ENCODE measurements at regions not wholly inside any gene's neighbourhood (a gene's known extent, or its start where the extent isn't known, plus 50 kb on each side); places are given as distances from the start of the nearest gene placed in this dataset.

GRCh38 chr20:40957265-40957760 is 71.3 kb upstream of the TOP1 start:
- CTCF ChIA-PET, result no interaction called here
- no peak overlapping the region for H3K4me3 ChIP-seq (ENCODE audit: low read depth in 2 of 2, low read length in 2 of 2)
- intact Hi-C loops (cut with micrococcal nuclease; ENCODE audit: unreplicated experiment), result loop anchor here (5.0 kb wide), 1 partner anchor 675 kb away; no protein-coding TSS in a partner anchor
- no peak for TF ChIP-seq POLR2AphosphoS5 (IDR thresholded peaks at IDR 0.05; ENCODE audit: low read depth, low read length)
- TF ChIP-seq REST (IDR thresholded peaks at IDR 0.05; ENCODE audit: insufficient read depth in 1 of 2, low read depth in 2 of 2, low read length in 1 of 2), result no peak
- TF ChIP-seq TCF7L2 (IDR thresholded peaks at IDR 0.05; ENCODE audit: low read depth, low read length), result no peak
- TF ChIP-seq SIN3A (IDR thresholded peaks at IDR 0.05; ENCODE audit: borderline replicate concordance, insufficient read depth, low read depth, low read length), result no peak
- TF ChIP-seq CTCF (IDR thresholded peaks at IDR 0.05), result no peak
- H3K27ac ChIP-seq (ENCODE audit: low read length), result no peak overlapping the region
- ATAC-seq, result no peak
- BruUV-seq (replicated peaks), result no TSS peak
- DNase-seq (ENCODE audit: low read depth, low spot score), result no peak
- H3K4me1 ChIP-seq (ENCODE audit: control insufficient read depth, insufficient read depth, low read length), result no peaks in the 10 kb centered on the region
- H3K27me3 ChIP-seq (ENCODE audit: control insufficient read depth, insufficient read depth, low read length), result no peaks in the 10 kb centered on the region
- no peaks in the 10 kb centered on the region for H3K9me3 ChIP-seq (ENCODE audit: control insufficient read depth, insufficient read depth, low read depth, low read length)
- POLR2A ChIA-PET, result no interaction called here
- in situ Hi-C loops (cut with HindIII; ENCODE audit: low pct_unique_long_range_greater_than_20kb, low sequenced_read_pairs), result no loop called here
- H3K36me3 ChIP-seq (ENCODE audit: control insufficient read depth, insufficient read depth, low read length), result no peaks in the 10 kb centered on the region

GRCh38 chr20:40958598-40958997 is 70.0 kb upstream of the TOP1 start:
- Histone ChIP-seq H3K27ac (ENCODE audit: low read length) (no peak overlapping the region), H3K36me3 (ENCODE audit: control insufficient read depth, insufficient read depth, low read length) (no peaks in the 10 kb centered on the region), H3K27me3 (ENCODE audit: control insufficient read depth, insufficient read depth, low read length) (no peaks in the 10 kb centered on the region), H3K9me3 (ENCODE audit: control insufficient read depth, insufficient read depth, low read depth, low read length) (no peaks in the 10 kb centered on the region), H3K4me1 (ENCODE audit: control insufficient read depth, insufficient read depth, low read length) (no peaks in the 10 kb centered on the region; the same call in 1 of the 2 replicates), H3K4me3 (ENCODE audit: low read depth in 2 of 2, low read length in 2 of 2) (no peak overlapping the region)
- POLR2A ChIA-PET, result no interaction called here
- BruUV-seq (replicated peaks), result no TSS peak
- DNase-seq (ENCODE audit: low read depth, low spot score) (no peak), ATAC-seq (no peak)
- CTCF ChIA-PET, result interaction anchor here (0.7 kb wide), 1 partner anchor 1847 kb away, joined by 15 read pairs; no protein-coding TSS in a partner anchor
- intact Hi-C loops (cut with micrococcal nuclease; ENCODE audit: unreplicated experiment) (loop anchor here (5.0 kb wide), 1 partner anchor 676 kb away; no protein-coding TSS in a partner anchor), in situ Hi-C loops (cut with HindIII; ENCODE audit: low pct_unique_long_range_greater_than_20kb, low sequenced_read_pairs) (no loop called here)
- no peak for TF ChIP-seq TCF7L2 (IDR thresholded peaks at IDR 0.05; ENCODE audit: low read depth, low read length)
- TF ChIP-seq POLR2AphosphoS5 (IDR thresholded peaks at IDR 0.05; ENCODE audit: low read depth, low read length), result no peak

GRCh38 chr20:40959325-40960092 is 69.1 kb upstream of the TOP1 start:
- BruUV-seq (replicated peaks), result no TSS peak
- ChIA-PET CTCF (no interaction called here), POLR2A (no interaction called here)
- intact Hi-C loops (cut with micrococcal nuclease; ENCODE audit: unreplicated experiment) (loop anchor here (5.0 kb wide), 2 partner anchors 162 to 677 kb away; no protein-coding TSS in a partner anchor), in situ Hi-C loops (cut with HindIII; ENCODE audit: low pct_unique_long_range_greater_than_20kb, low sequenced_read_pairs) (no loop called here)
- Histone ChIP-seq H3K36me3 (ENCODE audit: control insufficient read depth, insufficient read depth, low read length) (no peaks in the 10 kb centered on the region), H3K4me3 (ENCODE audit: low read depth in 2 of 2, low read length in 2 of 2) (no peak overlapping the region), H3K27me3 (ENCODE audit: control insufficient read depth, insufficient read depth, low read length) (no peaks in the 10 kb centered on the region), H3K27ac (ENCODE audit: low read length) (no peak overlapping the region), H3K4me1 (ENCODE audit: control insufficient read depth, insufficient read depth, low read length) (no peaks in the 10 kb centered on the region; the same call in 1 of the 2 replicates), H3K9me3 (ENCODE audit: control insufficient read depth, insufficient read depth, low read depth, low read length) (no peaks in the 10 kb centered on the region)
- DNase-seq (ENCODE audit: low read depth, low spot score), result no peak
- no peak for ATAC-seq
- TF ChIP-seq TCF7L2 (IDR thresholded peaks at IDR 0.05; ENCODE audit: low read depth, low read length), result no peak
- no peak for TF ChIP-seq POLR2AphosphoS5 (IDR thresholded peaks at IDR 0.05; ENCODE audit: low read depth, low read length)
- TF ChIP-seq SIN3A (IDR thresholded peaks at IDR 0.05; ENCODE audit: borderline replicate concordance, insufficient read depth, low read depth, low read length), result no peak
- TF ChIP-seq REST (IDR thresholded peaks at IDR 0.05; ENCODE audit: insufficient read depth in 1 of 2, low read depth in 2 of 2, low read length in 1 of 2), result no peak
- TF ChIP-seq CTCF (IDR thresholded peaks at IDR 0.05), result no peak

Measured in Panc1 (cell line).